Loucy (cell line): ENCODE measurements at regions not wholly inside any gene's neighbourhood (a gene's known extent, or its start where the extent isn't known, plus 50 kb on each side); places are given as distances from the start of the nearest gene placed in this dataset.

Experiments
- H2AFZ ChIP-seq: fragments of 200-600 bp; sonication (generic); 2 replicates; pipeline ENCODE4 v1.6.0; 2016; ENCODE audit warnings: antibody characterized with exemption, mild to moderate bottlenecking, low read length, moderate library complexity
- H3F3A ChIP-seq: fragments of 200-600 bp; 2 replicates; pipeline ENCODE4 v1.6.0; 2016; ENCODE audit warnings: antibody characterized with exemption, low read depth, mild to moderate bottlenecking
- H3K27me3 ChIP-seq: fragments of 200-600 bp; sonication (generic); 2 replicates; pipeline ENCODE4 v1.6.1; 2014; ENCODE audit warnings: low read length, mild to moderate bottlenecking; ENCODE audit not compliant: insufficient read depth, poor library complexity, severe bottlenecking
- H3K36me3 ChIP-seq: fragments of 200-600 bp; sonication (generic); 2 replicates; pipeline ENCODE4 v1.6.1; 2016; ENCODE audit warnings: low read length; ENCODE audit not compliant: insufficient read depth
- H3K4me1 ChIP-seq: fragments of 200-600 bp; sonication (generic); 2 replicates; pipeline ENCODE4 v1.5.1; 2014; ENCODE audit warnings: low read length, mild to moderate bottlenecking; ENCODE audit not compliant: insufficient read depth, poor library complexity, severe bottlenecking
- H3K4me2 ChIP-seq: fragments of 200-600 bp; sonication (generic); 2 replicates; pipeline ENCODE4 v1.6.0; 2014; ENCODE audit warnings: antibody characterized with exemption, low read length, low read depth, mild to moderate bottlenecking; ENCODE audit not compliant: poor library complexity, severe bottlenecking
- H3K4me3 ChIP-seq: fragments of 200-600 bp; sonication (generic); 2 replicates; pipeline ENCODE4 v1.5.1; 2014; ENCODE audit warnings: low read length, mild to moderate bottlenecking, mixed read lengths; ENCODE audit not compliant: poor library complexity, severe bottlenecking
- H3K79me2 ChIP-seq: fragments of 200-600 bp; sonication (generic); 2 replicates; pipeline ENCODE4 v1.6.1; 2014; ENCODE audit warnings: low read length; ENCODE audit not compliant: insufficient read depth
- H3K9ac ChIP-seq: fragments of 200-600 bp; sonication (generic); 2 replicates; pipeline ENCODE4 v1.6.0; 2014; ENCODE audit warnings: mild to moderate bottlenecking, low read depth, low read length, moderate library complexity; ENCODE audit not compliant: poor library complexity, severe bottlenecking
- H3K9me2 ChIP-seq: fragments of 200-600 bp; sonication (generic); replicated peaks from 2 replicates; pipeline ENCODE4 v1.6.1; 2016; ENCODE audit warnings: low read depth, low read length, mixed read lengths
- H3K9me3 ChIP-seq: fragments of 200-600 bp; sonication (generic); 2 replicates; pipeline ENCODE4 v1.6.1; 2014; ENCODE audit warnings: mild to moderate bottlenecking, antibody characterized with exemption, low read length, low read depth; ENCODE audit not compliant: insufficient read depth
- H4K20me1 ChIP-seq: fragments of 200-600 bp; sonication (generic); 2 replicates; pipeline ENCODE4 v1.6.0; 2014; ENCODE audit warnings: antibody characterized with exemption, low read length, mild to moderate bottlenecking; ENCODE audit not compliant: insufficient read depth, poor library complexity, severe bottlenecking
- CTCF ChIP-seq: fragments of 200-600 bp; sonication (generic); conservative IDR thresholded peaks from 2 replicates; pipeline ENCODE4 v1.5.1; 2014; ENCODE audit warnings: mild to moderate bottlenecking, antibody characterized with exemption, low read length
- EZH2phosphoT487 ChIP-seq: fragments of 200-600 bp; IDR thresholded peaks from 2 replicates; pipeline ENCODE4 v1.6.1; 2018; ENCODE audit warnings: antibody characterized with exemption, mild to moderate bottlenecking, moderate library complexity, borderline replicate concordance

GRCh38 chrX:151505796-151506195 lies 57.7 kb upstream of the PASD1 start:
- Histone ChIP-seq H3K9me3 (no peaks in the 10 kb centered on the region), H4K20me1 (no peaks in the 10 kb centered on the region), H3K79me2 (no peaks in the 10 kb centered on the region), H3K9me2 (no peaks in the 10 kb centered on the region), H3F3A (no peaks in the 10 kb centered on the region), H3K27me3 (no peaks in the 10 kb centered on the region), H3K4me2 (no peak overlapping the region), H3K4me3 (no peak overlapping the region), H3K36me3 (no peaks in the 10 kb centered on the region), H2AFZ (no peak overlapping the region), H3K4me1 (no peaks in the 10 kb centered on the region), H3K9ac (no peak overlapping the region)
- TF ChIP-seq EZH2phosphoT487 (no peak), CTCF (peak; percentile 67)

DNA sequence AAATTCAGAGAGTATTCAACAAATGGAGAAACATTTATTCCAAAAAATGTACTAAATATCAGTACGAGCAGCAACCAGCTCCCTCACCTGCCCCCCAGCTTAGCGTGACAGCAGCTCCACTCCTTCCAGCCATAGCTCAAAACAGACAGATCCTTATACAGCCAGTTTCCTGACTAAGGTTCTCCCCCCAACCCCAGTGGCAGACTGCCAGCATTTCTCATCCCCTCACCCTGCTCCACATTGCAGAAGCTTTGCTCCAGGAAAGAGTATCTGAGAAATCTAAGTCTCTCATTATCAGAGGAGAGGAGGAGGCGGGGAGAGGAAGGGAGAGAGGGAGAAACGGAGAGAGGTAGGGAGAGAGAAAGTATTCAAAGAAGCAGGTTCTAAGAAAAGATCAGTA lies 53.3 kb upstream of the PASD1 start:
- Histone ChIP-seq H3K36me3 (no peaks in the 10 kb centered on the region), H2AFZ (no peak overlapping the region), H3K4me3 (no peak overlapping the region), H3K9ac (no peak overlapping the region), H3K9me2 (no peaks in the 10 kb centered on the region), H3K4me2 (no peak overlapping the region), H4K20me1 (no peaks in the 10 kb centered on the region), H3K4me1 (no peaks in the 10 kb centered on the region), H3K27me3 (no peaks in the 10 kb centered on the region), H3K79me2 (no peaks in the 10 kb centered on the region), H3F3A (no peaks in the 10 kb centered on the region), H3K9me3 (no peaks in the 10 kb centered on the region)
- TF ChIP-seq EZH2phosphoT487 = no peak
- TF ChIP-seq CTCF = no peak

- H3K27me3 ChIP-seq = no peaks in the 10 kb centered on the region
Measured at GRCh38 chrX:151513472-151513871, 50.0 kb upstream of the PASD1 start.

More at GRCh38 chrX:151513472-151513871, 50.0 kb upstream of the PASD1 start:
- Histone ChIP-seq H3K79me2 (no peaks in the 10 kb centered on the region), H3K9me2 (no peaks in the 10 kb centered on the region), H2AFZ (no peak overlapping the region), H3K9me3 (no peaks in the 10 kb centered on the region), H3K4me3 (no peak overlapping the region), H3K4me1 (no peaks in the 10 kb centered on the region), H3K9ac (no peak overlapping the region), H3F3A (no peaks in the 10 kb centered on the region), H3K4me2 (no peak overlapping the region), H3K36me3 (no peaks in the 10 kb centered on the region), H4K20me1 (no peaks in the 10 kb centered on the region)
- TF ChIP-seq EZH2phosphoT487 = no peak
- no peak for TF ChIP-seq CTCF
